ENCODE measurements at regions not wholly inside any gene's neighbourhood (a gene's known extent, or its start where the extent isn't known, plus 50 kb on each side); places are given as distances from the start of the nearest gene placed in this dataset.

DNA sequence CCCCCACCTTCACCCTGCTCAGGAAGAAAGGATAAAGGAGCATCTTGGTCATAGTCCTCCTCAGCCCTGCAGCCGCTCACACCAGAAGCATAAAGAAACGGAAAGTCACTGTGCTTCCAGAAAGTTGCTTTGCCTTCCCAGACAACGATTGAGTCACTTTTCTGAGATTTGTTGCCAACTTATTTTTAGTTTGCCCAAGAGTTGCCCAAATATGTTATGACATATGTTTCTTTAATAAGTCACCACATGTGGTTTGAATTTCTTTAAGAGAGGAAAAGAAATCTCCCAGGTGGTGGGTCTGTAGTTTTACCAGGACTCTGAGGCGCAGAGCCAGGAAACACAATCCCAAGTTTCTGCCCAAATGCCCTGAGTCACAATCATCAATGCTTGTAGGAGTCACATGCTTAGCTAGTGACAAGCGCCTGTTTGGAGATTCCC is 63.4 kb upstream of the LRCH1 start:
- Mint-ChIP-seq H3K36me3 (ENCODE audit: insufficient read depth in 1 of 3, low read depth in 3 of 3) (no peaks in the 10 kb centered on the region), H3K27ac (no peak overlapping the region), H3K9me3 (peaks cover under 1 to 6% of the 10 kb centered on the region in 2 experiments; a peak in 3 of 5 replicates), H3K27me3 (ENCODE audit: low read depth) (no peaks in the 10 kb centered on the region; the same call in none of the 2 replicates), H3K4me1 (peaks cover 4 to 13% of the 10 kb centered on the region in 2 experiments), H3K4me3 (no peak overlapping the region)
- Histone ChIP-seq H2BK5ac (ENCODE audit: insufficient read length, low read length) (no peak overlapping the region), H3T11ph (ENCODE audit: low read length) (no peak overlapping the region), H3K18ac (ENCODE audit: insufficient read length, low read depth, low read length) (no peak overlapping the region), H3K27me3 (ENCODE audit: insufficient read depth, low read length) (no peaks in the 10 kb centered on the region), H3K79me1 (ENCODE audit: insufficient read depth, low read depth, low read length, poor library complexity, severe bottlenecking) (no peaks in the 10 kb centered on the region), H3K4ac (ENCODE audit: low read depth, low read length) (no peak overlapping the region), H3K56ac (ENCODE audit: insufficient read length, low read depth, low read length) (no peak overlapping the region), H4K91ac (ENCODE audit: insufficient read length, low read depth, low read length) (no peak overlapping the region), H2AK5ac (ENCODE audit: insufficient read length, low read length) (no peak overlapping the region), H2BK20ac (ENCODE audit: low read depth, low read length, poor library complexity, severe bottlenecking) (no peak overlapping the region), H4K5ac (ENCODE audit: insufficient read length, low read depth, low read length) (no peak overlapping the region), H3K4me1 (ENCODE audit: insufficient read depth, low read length) (no peaks in the 10 kb centered on the region), H2BK12ac (ENCODE audit: insufficient read length, low read depth, low read length) (no peak overlapping the region), H3K23me2 (ENCODE audit: insufficient read length, low read depth, low read length, poor library complexity, severe bottlenecking) (no peaks in the 10 kb centered on the region), H2BK120ac (ENCODE audit: low read depth, low read length, poor library complexity, severe bottlenecking) (no peak overlapping the region), H3K4me2 (ENCODE audit: insufficient read depth, insufficient read length, low read length) (no peak overlapping the region), H3K14ac (ENCODE audit: insufficient read depth, low read length) (no peak overlapping the region; the same call in 1 of the 2 replicates), H3K79me2 (ENCODE audit: insufficient read depth, low read length) (no peaks in the 10 kb centered on the region), H3K9me3 (ENCODE audit: control insufficient read depth, low read depth, low read length) (no peaks in the 10 kb centered on the region), H3K9ac (ENCODE audit: extremely low read depth, insufficient read length, low read length) (no peak overlapping the region), H3K23ac (ENCODE audit: insufficient read length, low read depth, low read length) (no peak overlapping the region), H4K20me1 (ENCODE audit: control insufficient read depth, insufficient read depth, insufficient read length) (no peaks in the 10 kb centered on the region), H2AFZ (ENCODE audit: low read length) (no peak overlapping the region), H2BK15ac (ENCODE audit: low read depth, low read length) (no peak overlapping the region), H3K27ac (ENCODE audit: insufficient read length, low read depth, low read length) (no peak overlapping the region), H4K8ac (replicated peaks; ENCODE audit: insufficient read length, low read depth, low read length) (no peak overlapping the region)
- no CpG with 5 or more reads among the region's 5 CpGs for WGBS (ENCODE audit: extremely low coverage, insufficient read length, low lambda C conversion rate)
- DNase-seq: no peak
- TF ChIP-seq, protein P1, sequence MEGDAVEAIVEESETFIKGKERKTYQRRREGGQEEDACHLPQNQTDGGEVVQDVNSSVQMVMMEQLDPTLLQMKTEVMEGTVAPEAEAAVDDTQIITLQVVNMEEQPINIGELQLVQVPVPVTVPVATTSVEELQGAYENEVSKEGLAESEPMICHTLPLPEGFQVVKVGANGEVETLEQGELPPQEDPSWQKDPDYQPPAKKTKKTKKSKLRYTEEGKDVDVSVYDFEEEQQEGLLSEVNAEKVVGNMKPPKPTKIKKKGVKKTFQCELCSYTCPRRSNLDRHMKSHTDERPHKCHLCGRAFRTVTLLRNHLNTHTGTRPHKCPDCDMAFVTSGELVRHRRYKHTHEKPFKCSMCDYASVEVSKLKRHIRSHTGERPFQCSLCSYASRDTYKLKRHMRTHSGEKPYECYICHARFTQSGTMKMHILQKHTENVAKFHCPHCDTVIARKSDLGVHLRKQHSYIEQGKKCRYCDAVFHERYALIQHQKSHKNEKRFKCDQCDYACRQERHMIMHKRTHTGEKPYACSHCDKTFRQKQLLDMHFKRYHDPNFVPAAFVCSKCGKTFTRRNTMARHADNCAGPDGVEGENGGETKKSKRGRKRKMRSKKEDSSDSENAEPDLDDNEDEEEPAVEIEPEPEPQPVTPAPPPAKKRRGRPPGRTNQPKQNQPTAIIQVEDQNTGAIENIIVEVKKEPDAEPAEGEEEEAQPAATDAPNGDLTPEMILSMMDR (conservative IDR thresholded peaks at IDR 0.05): no peak
